ENCODE measurements at regions not wholly inside any gene's neighbourhood (a gene's known extent, or its start where the extent isn't known, plus 50 kb on each side); places are given as distances from the start of the nearest gene placed in this dataset.

DNA sequence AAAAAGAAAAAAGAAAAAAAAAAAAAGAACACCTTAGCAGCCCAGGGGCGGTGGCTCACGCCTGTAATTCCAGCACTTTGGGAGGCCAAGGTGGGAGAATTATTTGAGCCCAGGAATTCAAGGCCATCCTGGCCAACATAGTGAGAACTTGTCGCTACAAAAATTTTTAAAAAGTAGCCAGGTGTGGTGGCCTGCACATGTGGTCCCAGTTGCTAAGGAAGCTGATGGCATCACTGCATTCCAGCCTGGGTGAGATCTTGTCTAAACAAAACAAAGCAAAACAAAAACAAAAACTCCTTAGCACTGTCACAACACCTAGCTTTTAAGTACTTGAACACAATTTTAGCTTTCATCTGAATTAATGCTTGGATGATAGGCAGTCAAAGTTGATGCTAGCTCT lies 86.3 kb upstream of the MKLN1 start:
- no peak for TF ChIP-seq POLR2A (IDR thresholded peaks at IDR 0.05)
- TF ChIP-seq, protein P1, sequence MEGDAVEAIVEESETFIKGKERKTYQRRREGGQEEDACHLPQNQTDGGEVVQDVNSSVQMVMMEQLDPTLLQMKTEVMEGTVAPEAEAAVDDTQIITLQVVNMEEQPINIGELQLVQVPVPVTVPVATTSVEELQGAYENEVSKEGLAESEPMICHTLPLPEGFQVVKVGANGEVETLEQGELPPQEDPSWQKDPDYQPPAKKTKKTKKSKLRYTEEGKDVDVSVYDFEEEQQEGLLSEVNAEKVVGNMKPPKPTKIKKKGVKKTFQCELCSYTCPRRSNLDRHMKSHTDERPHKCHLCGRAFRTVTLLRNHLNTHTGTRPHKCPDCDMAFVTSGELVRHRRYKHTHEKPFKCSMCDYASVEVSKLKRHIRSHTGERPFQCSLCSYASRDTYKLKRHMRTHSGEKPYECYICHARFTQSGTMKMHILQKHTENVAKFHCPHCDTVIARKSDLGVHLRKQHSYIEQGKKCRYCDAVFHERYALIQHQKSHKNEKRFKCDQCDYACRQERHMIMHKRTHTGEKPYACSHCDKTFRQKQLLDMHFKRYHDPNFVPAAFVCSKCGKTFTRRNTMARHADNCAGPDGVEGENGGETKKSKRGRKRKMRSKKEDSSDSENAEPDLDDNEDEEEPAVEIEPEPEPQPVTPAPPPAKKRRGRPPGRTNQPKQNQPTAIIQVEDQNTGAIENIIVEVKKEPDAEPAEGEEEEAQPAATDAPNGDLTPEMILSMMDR (IDR thresholded peaks at IDR 0.05), result no peak

Measured in testis (tissue), 2 donors.